Testis (tissue), 2 donors: ENCODE measurements at regions not wholly inside any gene's neighbourhood (a gene's known extent, or its start where the extent isn't known, plus 50 kb on each side); places are given as distances from the start of the nearest gene placed in this dataset.

ENCODE experiments used
- DNase-seq: peaks from one replicate; pipeline ENCODE4 v3.0.0-alpha.2; 2019
- H3K27ac ChIP-seq, 2 donors: fragments of 200-600 bp; sonication (generic); one replicate each; pipeline ENCODE4 v1.5.1; 2019
- H3K27me3 ChIP-seq: fragments of 200-600 bp; sonication (generic); one replicate; pipeline ENCODE4 v1.5.1; 2019
- H3K36me3 ChIP-seq: fragments of 200-600 bp; sonication (generic); one replicate; pipeline ENCODE4 v1.5.1; 2017; ENCODE audit warnings: low read depth; ENCODE audit errors: missing control alignments
- H3K4me1 ChIP-seq: fragments of 200-600 bp; sonication (generic); one replicate; pipeline ENCODE4 v1.5.1; 2019
- H3K4me3 ChIP-seq, 2 donors: fragments of 200-600 bp; sonication (generic); one replicate each; pipeline ENCODE4 v1.5.1; 2017 to 2019
- H3K9me3 ChIP-seq: fragments of 200-600 bp; sonication (generic); one replicate; pipeline ENCODE4 v1.5.1; 2017
- CTCF ChIP-seq, 3 experiments: fragments of 450-650 bp in 2 of 3; fragments of 200-600 bp in 1 of 3; sonication (generic) in 1 of 3; IDR thresholded peaks; one replicate each; pipeline ENCODE4 v1.5.1; 2016 to 2019; ENCODE audit warnings: antibody characterized with exemption in 3 of 3, mild to moderate bottlenecking in 2 of 3, moderate library complexity in 1 of 3
- POLR2A ChIP-seq: fragments of 450-650 bp; IDR thresholded peaks from one replicate; pipeline ENCODE4 v1.6.1; 2017; ENCODE audit warnings: antibody characterized with exemption, mild to moderate bottlenecking, moderate library complexity
- WGBS, 2 donors: methylation state at CpG; one replicate each; pipeline ENCODE4 v1.1.5; 2018; 5-methylcytosine and 5-hydroxymethylcytosine counted together
- intact Hi-C: fragments of 100-400 bp; cut with DNase I; formaldehyde crosslinking; loops from one replicate; pipeline ENCODE4 v1.15.1; 2023; ENCODE audit warnings: low total_unique reads

GRCh38 chr7:12761111-12761510, 73.7 kb downstream of the ARL4A start:
- TF ChIP-seq CTCF (IDR thresholded peaks at IDR 0.05), result no peak
- no peak for TF ChIP-seq POLR2A
- WGBS, 2 donors, result 94 to 95% methylated on average over 4 of the region's 4 CpGs
- Histone ChIP-seq H3K9me3 (no peaks in the 10 kb centered on the region), H3K27me3 (no peaks in the 10 kb centered on the region), H3K27ac (no peak overlapping the region), H3K4me3 (no peak overlapping the region), H3K36me3 (no peaks in the 10 kb centered on the region), H3K4me1 (no peaks in the 10 kb centered on the region)
- intact Hi-C loops, result no loop called here
- no peak for DNase-seq

- Histone ChIP-seq H3K27me3 (no peaks in the 10 kb centered on the region), H3K4me1 (no peaks in the 10 kb centered on the region), H3K4me3 (no peak overlapping the region), H3K36me3 (no peaks in the 10 kb centered on the region), H3K9me3 (no peaks in the 10 kb centered on the region), H3K27ac (no peak overlapping the region)
- no peak for TF ChIP-seq CTCF (IDR thresholded peaks at IDR 0.05)
- TF ChIP-seq POLR2A, result no peak
- no peak for DNase-seq
- WGBS, 2 donors, result 92 to 94% methylated on average over 4 of the region's 4 CpGs
- intact Hi-C loops, result no loop called here
Observed at GRCh38 chr7:12761691-12762090, 74.3 kb downstream of the ARL4A start.

- TF ChIP-seq POLR2A, result no peak
- no peak for TF ChIP-seq CTCF (IDR thresholded peaks at IDR 0.05)
Observed at GRCh38 chr7:12764458-12764891, 77.0 kb downstream of the ARL4A start.

GRCh38 chr7:12765431-12766100, 78.1 kb downstream of the ARL4A start:
- no peaks in the 10 kb centered on the region for H3K4me1 ChIP-seq
- no peak for DNase-seq
- no peak for TF ChIP-seq POLR2A
- TF ChIP-seq CTCF (IDR thresholded peaks at IDR 0.05), result no peak
- no peak overlapping the region for H3K27ac ChIP-seq
- H3K27me3 ChIP-seq, result no peaks in the 10 kb centered on the region
- no peak overlapping the region for H3K4me3 ChIP-seq
- H3K9me3 ChIP-seq, result no peaks in the 10 kb centered on the region
- H3K36me3 ChIP-seq, result no peaks in the 10 kb centered on the region
- WGBS, 2 donors, result 70 to 76% methylated on average over 2 of the region's 2 CpGs
- intact Hi-C loops, result no loop called here

More at GRCh38 chr7:12764458-12764891, 77.0 kb downstream of the ARL4A start:
- H3K27ac ChIP-seq, result no peak overlapping the region
- no peaks in the 10 kb centered on the region for H3K27me3 ChIP-seq
- no peak overlapping the region for H3K4me3 ChIP-seq
- H3K4me1 ChIP-seq, result no peaks in the 10 kb centered on the region
- WGBS, 2 donors, result 86 to 90% methylated on average over 2 of the region's 2 CpGs
- H3K9me3 ChIP-seq, result no peaks in the 10 kb centered on the region
- H3K36me3 ChIP-seq, result no peaks in the 10 kb centered on the region
- intact Hi-C loops, result no loop called here
- no peak for DNase-seq

- Histone ChIP-seq H3K27me3 (no peaks in the 10 kb centered on the region), H3K27ac (no peak overlapping the region), H3K4me3 (no peak overlapping the region), H3K36me3 (no peaks in the 10 kb centered on the region), H3K4me1 (no peaks in the 10 kb centered on the region), H3K9me3 (no peaks in the 10 kb centered on the region)
- DNase-seq, result no peak
- no peak for TF ChIP-seq POLR2A
- no peak for TF ChIP-seq CTCF (IDR thresholded peaks at IDR 0.05)
- intact Hi-C loops, result no loop called here
Observed at GRCh38 chr7:12766416-12766815, 79.0 kb downstream of the ARL4A start.
